WTC11 (cell line): ENCODE measurements at regions not wholly inside any gene's neighbourhood (a gene's known extent, or its start where the extent isn't known, plus 50 kb on each side); places are given as distances from the start of the nearest gene placed in this dataset.

Experiments
- ATAC-seq: fragments of 200-7000 bp; cut with Tn5 transposase; 2 replicates; pipeline ENCODE4 v1.10.0; 2021; ENCODE audit warnings: mild to moderate bottlenecking, moderate library complexity
- CTCF ChIA-PET: fragments of 300-600 bp; sonication (Branson Sonifier 250); formaldehyde crosslinking; loops from one replicate; lab custom pipeline; 2021; ENCODE audit warnings: antibody characterized with exemption; lab: Charles Lee
- POLR2A ChIA-PET: fragments of 350-600 bp; sonication (Branson Sonifier 250); formaldehyde crosslinking; loops from one replicate; lab custom pipeline; 2021; ENCODE audit warnings: antibody characterized with exemption; lab: Charles Lee
- DNase-seq: peaks from one replicate; pipeline ENCODE4 v3.0.0; 2021; ENCODE audit warnings: low spot score
- H3K27ac Mint-ChIP-seq: 2 replicates; pipeline ENCODE4 v1.8.0; 2021; ENCODE audit warnings: mixed read lengths
- H3K27me3 Mint-ChIP-seq: 2 replicates; pipeline ENCODE4 v1.8.0; 2021; ENCODE audit warnings: low read depth, mild to moderate bottlenecking, moderate library complexity, mixed read lengths
- H3K36me3 Mint-ChIP-seq: 2 replicates; pipeline ENCODE4 v1.8.0; 2021; ENCODE audit warnings: mixed read lengths
- H3K4me1 Mint-ChIP-seq: 2 replicates; pipeline ENCODE4 v1.8.0; 2022; ENCODE audit warnings: mixed read lengths
- H3K4me3 Mint-ChIP-seq: 2 replicates; pipeline ENCODE4 v1.8.0; 2021; ENCODE audit warnings: mild to moderate bottlenecking, moderate library complexity, mixed read lengths
- H3K9me3 Mint-ChIP-seq: 2 replicates; pipeline ENCODE4 v1.8.0; 2021; ENCODE audit warnings: mixed read lengths
- ATF1 ChIP-seq: sonication (generic); formaldehyde crosslinking; IDR thresholded peaks from 2 replicates; pipeline ENCODE4 v1.8.1; 2023; ENCODE audit warnings: mild to moderate bottlenecking, moderate library complexity, missing genetic modification reagents
- ATF2 ChIP-seq: sonication (generic); formaldehyde crosslinking; IDR thresholded peaks from 2 replicates; pipeline ENCODE4 v1.8.1; 2022; ENCODE audit warnings: low read depth, missing genetic modification reagents, borderline replicate concordance
- ATF3 ChIP-seq: sonication (generic); formaldehyde crosslinking; conservative IDR thresholded peaks from 2 replicates; pipeline ENCODE4 v1.8.1; 2022; ENCODE audit warnings: mild to moderate bottlenecking, missing genetic modification reagents
- ATF6 ChIP-seq: sonication (generic); formaldehyde crosslinking; IDR thresholded peaks from 2 replicates; pipeline ENCODE4 v1.8.1; 2023; ENCODE audit warnings: mild to moderate bottlenecking, missing genetic modification reagents
- CBFB ChIP-seq: sonication (generic); formaldehyde crosslinking; IDR thresholded peaks from 2 replicates; pipeline ENCODE4 v1.8.1; 2022; ENCODE audit warnings: mild to moderate bottlenecking, low read depth, missing genetic modification reagents
- CTCF ChIP-seq: fragments of 200-600 bp; IDR thresholded peaks from 2 replicates; pipeline ENCODE4 v1.8.0; 2022; ENCODE audit warnings: antibody characterized with exemption
- ESRRA ChIP-seq: sonication (generic); formaldehyde crosslinking; IDR thresholded peaks from 2 replicates; pipeline ENCODE4 v1.8.1; 2022; ENCODE audit warnings: mild to moderate bottlenecking, missing genetic modification reagents, borderline replicate concordance
- ETV6 ChIP-seq: sonication (generic); formaldehyde crosslinking; IDR thresholded peaks from 2 replicates; pipeline ENCODE4 v1.8.1; 2022; ENCODE audit warnings: mild to moderate bottlenecking, missing genetic modification reagents
- HMGXB4 ChIP-seq: sonication (generic); formaldehyde crosslinking; IDR thresholded peaks from 2 replicates; pipeline ENCODE4 v1.8.1; 2023; ENCODE audit warnings: mild to moderate bottlenecking, moderate library complexity, missing genetic modification reagents
- IRF2 ChIP-seq: sonication (generic); formaldehyde crosslinking; IDR thresholded peaks from 2 replicates; pipeline ENCODE4 v1.8.0; 2022; ENCODE audit warnings: low read depth, missing genetic modification reagents, borderline replicate concordance
- JAZF1 ChIP-seq: fragments of 250-450 bp; sonication (Bioruptor Pico); IDR thresholded peaks from 2 replicates; pipeline ENCODE4 v1.9.0; 2021; ENCODE audit warnings: moderate library complexity, mild to moderate bottlenecking, inconsistent platforms
- MXD4 ChIP-seq: fragments of 250-450 bp; sonication (Bioruptor Pico); IDR thresholded peaks from 2 replicates; pipeline ENCODE4 v1.8.0; 2021; ENCODE audit warnings: mild to moderate bottlenecking, moderate library complexity, borderline replicate concordance
- MYBL2 ChIP-seq: sonication (generic); formaldehyde crosslinking; IDR thresholded peaks from 2 replicates; pipeline ENCODE4 v1.8.1; 2023; ENCODE audit warnings: mild to moderate bottlenecking, moderate library complexity, missing genetic modification reagents
- NFYB ChIP-seq: sonication (generic); formaldehyde crosslinking; conservative IDR thresholded peaks from 2 replicates; pipeline ENCODE4 v1.8.0; 2022; ENCODE audit warnings: low read depth, missing genetic modification reagents
- OVOL2 ChIP-seq: fragments of 250-450 bp; sonication (Bioruptor Pico); IDR thresholded peaks from 2 replicates; pipeline ENCODE4 v1.9.0; 2021; ENCODE audit warnings: mild to moderate bottlenecking, borderline replicate concordance
- PREB ChIP-seq: sonication (generic); formaldehyde crosslinking; IDR thresholded peaks from 2 replicates; pipeline ENCODE4 v1.8.1; 2022; ENCODE audit warnings: mild to moderate bottlenecking, missing genetic modification reagents, moderate library complexity, borderline replicate concordance
- PRRX2 ChIP-seq: fragments of 250-450 bp; sonication (Bioruptor Pico); IDR thresholded peaks from 2 replicates; pipeline ENCODE4 v1.8.0; 2021; ENCODE audit warnings: mild to moderate bottlenecking
- SMAD3 ChIP-seq: sonication (generic); formaldehyde crosslinking; IDR thresholded peaks from 2 replicates; pipeline ENCODE4 v1.8.0; 2022; ENCODE audit warnings: missing genetic modification reagents, mild to moderate bottlenecking, borderline replicate concordance
- TEAD1 ChIP-seq: sonication (generic); formaldehyde crosslinking; IDR thresholded peaks from 2 replicates; pipeline ENCODE4 v1.8.0; 2022; ENCODE audit warnings: mild to moderate bottlenecking, missing genetic modification reagents
- USF2 ChIP-seq: sonication (generic); formaldehyde crosslinking; IDR thresholded peaks from 2 replicates; pipeline ENCODE4 v1.8.1; 2023; ENCODE audit warnings: mild to moderate bottlenecking, missing genetic modification reagents, moderate library complexity
- ZBTB43 ChIP-seq: sonication (generic); formaldehyde crosslinking; IDR thresholded peaks from 2 replicates; pipeline ENCODE4 v1.8.1; 2023; ENCODE audit warnings: mild to moderate bottlenecking, missing genetic modification reagents
- ZNF416 ChIP-seq: fragments of 250-450 bp; sonication (Bioruptor Pico); IDR thresholded peaks from 2 replicates; pipeline ENCODE4 v1.9.0; 2021; ENCODE audit warnings: mild to moderate bottlenecking, inconsistent platforms

GRCh38 chr6:113010196-113010989 is 663.3 kb downstream of the RFPL4B start (continued):
- TF ChIP-seq ATF2 (CRISPR knock-in tag) (no peak), MYBL2 (no peak), USF2 (CRISPR knock-in tag) (no peak), NFYB (no peak), ATF1 (CRISPR knock-in tag) (no peak), TEAD1 (CRISPR knock-in tag) (no peak), ETV6 (CRISPR knock-in tag) (no peak), ZNF416 (no peak), ESRRA (no peak), SMAD3 (CRISPR knock-in tag) (no peak), PRRX2 (CRISPR knock-in tag) (no peak), MXD4 (CRISPR knock-in tag) (no peak), CBFB (no peak), IRF2 (no peak)

- POLR2A ChIA-PET: no interaction called here
- Mint-ChIP-seq H3K27ac (no peak overlapping the region), H3K36me3 (no peaks in the 10 kb centered on the region), H3K9me3 (no peaks in the 10 kb centered on the region), H3K27me3 (no peaks in the 10 kb centered on the region), H3K4me1 (peaks cover 3% of the 10 kb centered on the region), H3K4me3 (no peak overlapping the region)
- ATAC-seq: no peak
- DNase-seq: no peak
- CTCF ChIA-PET: no interaction called here
- TF ChIP-seq ZBTB43: no peak
- no peak for TF ChIP-seq JAZF1
- TF ChIP-seq OVOL2 (CRISPR knock-in tag): no peak
- TF ChIP-seq ATF6 (CRISPR knock-in tag): no peak
- TF ChIP-seq ATF2 (CRISPR knock-in tag): no peak
- no peak for TF ChIP-seq MXD4 (CRISPR knock-in tag)
- no peak for TF ChIP-seq USF2 (CRISPR knock-in tag)
- TF ChIP-seq ATF3 (CRISPR knock-in tag): no peak
- TF ChIP-seq ETV6 (CRISPR knock-in tag): no peak
- TF ChIP-seq PREB (CRISPR knock-in tag): no peak
- no peak for TF ChIP-seq CTCF
- no peak for TF ChIP-seq HMGXB4 (CRISPR knock-in tag)
- TF ChIP-seq TEAD1 (CRISPR knock-in tag): no peak
These were observed 664.3 kb downstream of the RFPL4B start for GRCh38 chr6:113011389-113011788.
